ENCODE measurements at regions not wholly inside any gene's neighbourhood (a gene's known extent, or its start where the extent isn't known, plus 50 kb on each side); places are given as distances from the start of the nearest gene placed in this dataset.

DNA sequence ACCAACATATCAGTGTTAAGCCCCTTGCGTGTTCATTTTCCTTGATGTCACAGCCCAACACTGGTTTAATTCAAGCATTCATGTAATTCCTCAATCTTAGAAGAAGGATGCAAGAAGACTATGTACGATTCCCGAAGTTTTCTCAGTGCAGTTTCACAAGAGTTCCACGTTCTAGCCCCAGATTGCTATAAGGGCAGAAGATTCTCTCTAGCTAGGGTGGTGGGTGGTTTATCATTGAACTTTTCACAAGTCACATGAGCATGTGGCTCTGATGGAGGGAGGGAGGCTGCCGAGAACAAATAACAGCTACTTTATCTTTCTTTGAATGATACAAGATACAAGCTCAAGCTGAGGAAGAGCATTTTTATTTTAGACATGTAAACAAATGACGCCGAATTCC lies 71.9 kb upstream of the NHSL1 start:
- no peak overlapping the region for H2BK15ac ChIP-seq (ENCODE audit: low read depth, low read length)
- no peak overlapping the region for H3K14ac ChIP-seq (ENCODE audit: insufficient read depth, low read length)
- H3K4ac ChIP-seq (ENCODE audit: low read depth, low read length): no peak overlapping the region
- H3K9me3 ChIP-seq (ENCODE audit: control insufficient read depth, low read depth, low read length): no peaks in the 10 kb centered on the region
- no peaks in the 10 kb centered on the region for H3K27me3 Mint-ChIP-seq (ENCODE audit: low read depth)
- no CpG with 5 or more reads among the region's 7 CpGs for WGBS (ENCODE audit: extremely low coverage, insufficient read length, low lambda C conversion rate)
- H3K9ac ChIP-seq (ENCODE audit: extremely low read depth, insufficient read length, low read length): no peak overlapping the region
- no peak overlapping the region for H3K23ac ChIP-seq (ENCODE audit: insufficient read length, low read depth, low read length)
- no peak overlapping the region for H3T11ph ChIP-seq (ENCODE audit: low read length)
- peaks cover 12% of the 10 kb centered on the region; the same call in 1 of the 2 replicates for H3K4me1 ChIP-seq (ENCODE audit: insufficient read depth, low read length)
- TF ChIP-seq, protein P1, sequence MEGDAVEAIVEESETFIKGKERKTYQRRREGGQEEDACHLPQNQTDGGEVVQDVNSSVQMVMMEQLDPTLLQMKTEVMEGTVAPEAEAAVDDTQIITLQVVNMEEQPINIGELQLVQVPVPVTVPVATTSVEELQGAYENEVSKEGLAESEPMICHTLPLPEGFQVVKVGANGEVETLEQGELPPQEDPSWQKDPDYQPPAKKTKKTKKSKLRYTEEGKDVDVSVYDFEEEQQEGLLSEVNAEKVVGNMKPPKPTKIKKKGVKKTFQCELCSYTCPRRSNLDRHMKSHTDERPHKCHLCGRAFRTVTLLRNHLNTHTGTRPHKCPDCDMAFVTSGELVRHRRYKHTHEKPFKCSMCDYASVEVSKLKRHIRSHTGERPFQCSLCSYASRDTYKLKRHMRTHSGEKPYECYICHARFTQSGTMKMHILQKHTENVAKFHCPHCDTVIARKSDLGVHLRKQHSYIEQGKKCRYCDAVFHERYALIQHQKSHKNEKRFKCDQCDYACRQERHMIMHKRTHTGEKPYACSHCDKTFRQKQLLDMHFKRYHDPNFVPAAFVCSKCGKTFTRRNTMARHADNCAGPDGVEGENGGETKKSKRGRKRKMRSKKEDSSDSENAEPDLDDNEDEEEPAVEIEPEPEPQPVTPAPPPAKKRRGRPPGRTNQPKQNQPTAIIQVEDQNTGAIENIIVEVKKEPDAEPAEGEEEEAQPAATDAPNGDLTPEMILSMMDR (conservative IDR thresholded peaks at IDR 0.05): no peak
- no peak overlapping the region for H2AK5ac ChIP-seq (ENCODE audit: insufficient read length, low read length)
- no peaks in the 10 kb centered on the region for H3K27me3 ChIP-seq (ENCODE audit: insufficient read depth, low read length)
- H3K56ac ChIP-seq (ENCODE audit: insufficient read length, low read depth, low read length): no peak overlapping the region
- no peak overlapping the region for H3K18ac ChIP-seq (ENCODE audit: insufficient read length, low read depth, low read length)
- no peak overlapping the region for H3K4me3 Mint-ChIP-seq
- no peak overlapping the region for H2BK20ac ChIP-seq (ENCODE audit: low read depth, low read length, poor library complexity, severe bottlenecking)
- no peak overlapping the region for H2BK12ac ChIP-seq (ENCODE audit: insufficient read length, low read depth, low read length)
- H3K79me2 ChIP-seq (ENCODE audit: insufficient read depth, low read length): peaks cover 4% of the 10 kb centered on the region; the same call in 1 of the 2 replicates
- H3K9me3 Mint-ChIP-seq: no peaks in the 10 kb centered on the region
- no peaks in the 10 kb centered on the region for H3K79me1 ChIP-seq (ENCODE audit: insufficient read depth, low read depth, low read length, poor library complexity, severe bottlenecking)
- peaks cover 9% of the 10 kb centered on the region for H3K23me2 ChIP-seq (ENCODE audit: insufficient read length, low read depth, low read length, poor library complexity, severe bottlenecking)
- no peak overlapping the region for H4K5ac ChIP-seq (ENCODE audit: insufficient read length, low read depth, low read length)
- H4K8ac ChIP-seq (replicated peaks; ENCODE audit: insufficient read length, low read depth, low read length): no peak overlapping the region
- no peak overlapping the region for H2BK120ac ChIP-seq (ENCODE audit: low read depth, low read length, poor library complexity, severe bottlenecking)
- H3K4me2 ChIP-seq (ENCODE audit: insufficient read depth, insufficient read length, low read length): peak overlapping the region; percentile 99
- H4K91ac ChIP-seq (ENCODE audit: insufficient read length, low read depth, low read length): no peak overlapping the region
- no peaks in the 10 kb centered on the region for H3K36me3 Mint-ChIP-seq (ENCODE audit: insufficient read depth in 1 of 3, low read depth in 3 of 3)
- H2AFZ ChIP-seq (ENCODE audit: low read length): no peak overlapping the region
- no peaks in the 10 kb centered on the region for H4K20me1 ChIP-seq (ENCODE audit: control insufficient read depth, insufficient read depth, insufficient read length)
- H3K4me1 Mint-ChIP-seq: peaks cover 7 to 16% of the 10 kb centered on the region in 2 experiments
- no peak for DNase-seq
- H2BK5ac ChIP-seq (ENCODE audit: insufficient read length, low read length): no peak overlapping the region
- H3K27ac ChIP-seq (ENCODE audit: insufficient read length, low read depth, low read length): no peak overlapping the region
- H3K27ac Mint-ChIP-seq: no peak overlapping the region
